ENCODE measurements at regions not wholly inside any gene's neighbourhood (a gene's known extent, or its start where the extent isn't known, plus 50 kb on each side); places are given as distances from the start of the nearest gene placed in this dataset.

GRCh38 chr7:82548141-82548688, 104.6 kb upstream of the CACNA2D1 start:
- TF ChIP-seq CTCF (IDR thresholded peaks at IDR 0.05), result no peak
- H3K27ac Mint-ChIP-seq, result no peak overlapping the region

GRCh38 chr7:82542665-82543064, 99.1 kb upstream of the CACNA2D1 start:
- H3K27me3 Mint-ChIP-seq (ENCODE audit: low read depth in 3 of 3), result peaks cover 0 to 1% (median 0%) of the 10 kb centered on the region in 3 donors
- Histone ChIP-seq H3K79me2 (ENCODE audit: insufficient read depth, low read length) (no peaks in the 10 kb centered on the region), H3K36me3 (replicated peaks in 1 of 2; ENCODE audit: control insufficient read depth in 1 of 2, insufficient read depth in 2 of 2, low read length in 2 of 2) (no peaks in the 10 kb centered on the region), H3K9ac (ENCODE audit: insufficient read depth, low read length, poor library complexity, severe bottlenecking) (no peak overlapping the region), H3K27ac (ENCODE audit: low read depth in 1 of 2, low read length in 2 of 2) (no peak overlapping the region), H2AFZ (ENCODE audit: insufficient read depth, low read depth, low read length, poor library complexity, severe bottlenecking) (no peak overlapping the region), H3K4me3 (replicated peaks in 1 of 3; ENCODE audit: low read depth in 2 of 3, low read length in 3 of 3) (no peak overlapping the region), H3K27me3 (ENCODE audit: control insufficient read depth in 2 of 2, insufficient read depth in 2 of 2, low read length in 2 of 2) (no peaks in the 10 kb centered on the region), H4K20me1 (ENCODE audit: insufficient read depth, low read length) (no peaks in the 10 kb centered on the region), H3K4me1 (ENCODE audit: control insufficient read depth in 1 of 2, insufficient read depth in 2 of 2, low read length in 2 of 2) (no peaks in the 10 kb centered on the region), H3K4me2 (replicated peaks; ENCODE audit: extremely low read depth, low read length, poor library complexity, severe bottlenecking) (no peak overlapping the region), H3K9me3 (replicated peaks in 1 of 2; ENCODE audit: control insufficient read depth in 1 of 2, insufficient read depth in 1 of 2, low read length in 2 of 2) (no peaks in the 10 kb centered on the region)
- H3K36me3 Mint-ChIP-seq, result no peaks in the 10 kb centered on the region
- DNase-seq, result no peak
- H3K4me1 Mint-ChIP-seq, result no peaks in the 10 kb centered on the region
- no peak for TF ChIP-seq CTCF (IDR thresholded peaks at IDR 0.05)
- intact Hi-C loops (cut with micrococcal nuclease), result no loop called here
- peaks cover 0 to 3% (median 1%) of the 10 kb centered on the region in 7 donors for H3K9me3 Mint-ChIP-seq
- no peak overlapping the region for H3K4me3 Mint-ChIP-seq
- no CpG with 5 or more reads among the region's 2 CpGs for WGBS (ENCODE audit: insufficient coverage)
- no peak overlapping the region for H3K27ac Mint-ChIP-seq

More at GRCh38 chr7:82548141-82548688, 104.6 kb upstream of the CACNA2D1 start:
- DNase-seq, result no peak
- WGBS (ENCODE audit: insufficient coverage), result no CpG with 5 or more reads among the region's 3 CpGs
- Mint-ChIP-seq H3K4me3 (no peak overlapping the region), H3K27me3 (ENCODE audit: low read depth in 3 of 3) (no peaks in the 10 kb centered on the region), H3K4me1 (peaks cover 4% of the 10 kb centered on the region), H3K9me3 (peaks cover 0 to 4% (median 3%) of the 10 kb centered on the region in 7 donors), H3K36me3 (no peaks in the 10 kb centered on the region)
- Histone ChIP-seq H3K27me3 (ENCODE audit: control insufficient read depth in 2 of 2, insufficient read depth in 2 of 2, low read length in 2 of 2) (no peaks in the 10 kb centered on the region), H2AFZ (ENCODE audit: insufficient read depth, low read depth, low read length, poor library complexity, severe bottlenecking) (no peak overlapping the region), H3K79me2 (ENCODE audit: insufficient read depth, low read length) (no peaks in the 10 kb centered on the region), H3K4me2 (replicated peaks; ENCODE audit: extremely low read depth, low read length, poor library complexity, severe bottlenecking) (no peak overlapping the region), H3K9ac (ENCODE audit: insufficient read depth, low read length, poor library complexity, severe bottlenecking) (no peak overlapping the region), H3K27ac (ENCODE audit: low read depth in 1 of 2, low read length in 2 of 2) (no peak overlapping the region), H3K4me3 (replicated peaks in 1 of 3; ENCODE audit: low read depth in 2 of 3, low read length in 3 of 3) (no peak overlapping the region), H3K9me3 (replicated peaks in 1 of 2; ENCODE audit: control insufficient read depth in 1 of 2, insufficient read depth in 1 of 2, low read length in 2 of 2) (no peaks in the 10 kb centered on the region), H3K4me1 (ENCODE audit: control insufficient read depth in 1 of 2, insufficient read depth in 2 of 2, low read length in 2 of 2) (no peaks in the 10 kb centered on the region), H3K36me3 (replicated peaks in 1 of 2; ENCODE audit: control insufficient read depth in 1 of 2, insufficient read depth in 2 of 2, low read length in 2 of 2) (no peaks in the 10 kb centered on the region), H4K20me1 (ENCODE audit: insufficient read depth, low read length) (no peaks in the 10 kb centered on the region)
- intact Hi-C loops (cut with micrococcal nuclease), result no loop called here
